ENCODE measurements at regions not wholly inside any gene's neighbourhood (a gene's known extent, or its start where the extent isn't known, plus 50 kb on each side); places are given as distances from the start of the nearest gene placed in this dataset.

DNA sequence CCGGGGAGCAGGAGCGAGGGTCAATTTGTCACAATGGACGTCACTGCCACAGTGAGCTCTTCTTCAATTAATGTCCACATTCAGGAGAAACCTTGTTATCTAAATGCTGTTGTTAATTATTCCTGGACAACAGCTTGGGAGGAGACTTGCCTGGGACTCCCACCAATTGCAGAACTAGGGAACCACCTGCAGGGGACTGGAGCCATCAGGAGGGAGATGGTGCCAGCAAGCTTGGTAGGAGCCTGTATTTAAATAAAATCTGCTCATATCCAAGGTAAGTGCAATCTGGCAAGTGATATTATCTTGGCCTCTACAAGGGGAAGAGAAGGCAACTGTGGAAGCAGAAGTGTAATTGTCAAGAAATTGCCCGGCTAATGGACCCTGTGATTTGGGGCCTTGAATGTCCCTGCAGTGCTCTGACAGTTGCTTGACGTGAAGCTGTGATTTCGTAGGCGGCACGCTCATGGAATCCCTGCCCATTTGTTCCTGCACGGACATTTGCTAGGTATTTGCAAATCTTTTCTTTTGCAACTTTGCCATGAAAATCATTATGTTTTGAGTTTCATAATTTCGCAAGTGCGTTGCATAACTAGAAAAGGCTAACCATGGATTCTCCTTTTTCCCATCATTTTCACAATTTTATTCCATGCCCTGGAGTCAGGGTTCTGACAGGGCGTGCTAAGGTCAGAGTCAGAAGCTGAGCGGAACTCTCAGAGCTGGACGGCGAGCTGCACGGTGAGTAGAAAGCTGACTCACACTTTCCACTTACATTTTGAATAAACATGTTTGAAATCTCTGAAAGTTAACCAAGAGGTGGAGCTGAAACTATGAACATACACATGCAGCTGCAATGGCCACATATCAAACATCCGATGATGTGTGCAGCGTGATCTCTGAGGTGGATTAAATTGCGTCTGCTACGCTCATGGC, 84.9 kb upstream of the TCERG1L start:
- no peaks in the 10 kb centered on the region for H4K20me1 ChIP-seq (ENCODE audit: insufficient read depth)
- no peaks in the 10 kb centered on the region for H3F3A ChIP-seq (ENCODE audit: insufficient read depth, low read length, poor library complexity, severe bottlenecking)
- TF ChIP-seq, protein P1, sequence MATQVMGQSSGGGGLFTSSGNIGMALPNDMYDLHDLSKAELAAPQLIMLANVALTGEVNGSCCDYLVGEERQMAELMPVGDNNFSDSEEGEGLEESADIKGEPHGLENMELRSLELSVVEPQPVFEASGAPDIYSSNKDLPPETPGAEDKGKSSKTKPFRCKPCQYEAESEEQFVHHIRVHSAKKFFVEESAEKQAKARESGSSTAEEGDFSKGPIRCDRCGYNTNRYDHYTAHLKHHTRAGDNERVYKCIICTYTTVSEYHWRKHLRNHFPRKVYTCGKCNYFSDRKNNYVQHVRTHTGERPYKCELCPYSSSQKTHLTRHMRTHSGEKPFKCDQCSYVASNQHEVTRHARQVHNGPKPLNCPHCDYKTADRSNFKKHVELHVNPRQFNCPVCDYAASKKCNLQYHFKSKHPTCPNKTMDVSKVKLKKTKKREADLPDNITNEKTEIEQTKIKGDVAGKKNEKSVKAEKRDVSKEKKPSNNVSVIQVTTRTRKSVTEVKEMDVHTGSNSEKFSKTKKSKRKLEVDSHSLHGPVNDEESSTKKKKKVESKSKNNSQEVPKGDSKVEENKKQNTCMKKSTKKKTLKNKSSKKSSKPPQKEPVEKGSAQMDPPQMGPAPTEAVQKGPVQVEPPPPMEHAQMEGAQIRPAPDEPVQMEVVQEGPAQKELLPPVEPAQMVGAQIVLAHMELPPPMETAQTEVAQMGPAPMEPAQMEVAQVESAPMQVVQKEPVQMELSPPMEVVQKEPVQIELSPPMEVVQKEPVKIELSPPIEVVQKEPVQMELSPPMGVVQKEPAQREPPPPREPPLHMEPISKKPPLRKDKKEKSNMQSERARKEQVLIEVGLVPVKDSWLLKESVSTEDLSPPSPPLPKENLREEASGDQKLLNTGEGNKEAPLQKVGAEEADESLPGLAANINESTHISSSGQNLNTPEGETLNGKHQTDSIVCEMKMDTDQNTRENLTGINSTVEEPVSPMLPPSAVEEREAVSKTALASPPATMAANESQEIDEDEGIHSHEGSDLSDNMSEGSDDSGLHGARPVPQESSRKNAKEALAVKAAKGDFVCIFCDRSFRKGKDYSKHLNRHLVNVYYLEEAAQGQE (IDR thresholded peaks at IDR 0.05; ENCODE audit: borderline replicate concordance): no peak
- TF ChIP-seq EZH2 (IDR thresholded peaks at IDR 0.05; ENCODE audit: borderline replicate concordance, insufficient read depth, low read length, poor library complexity, severe bottlenecking) (no peak), POLR2AphosphoS5 (IDR thresholded peaks at IDR 0.05) (peak; percentile 72), CTCF (IDR thresholded peaks at IDR 0.05; ENCODE audit: poor library complexity, severe bottlenecking) (peak; percentile 62), EP300 (conservative IDR thresholded peaks at IDR 0.05; ENCODE audit: poor library complexity, severe bottlenecking) (peak; percentile 46), MXI1 (conservative IDR thresholded peaks at IDR 0.05; ENCODE audit: poor library complexity, severe bottlenecking) (no peak), RAD21 (conservative IDR thresholded peaks at IDR 0.05) (peak; percentile 43), SMC3 (conservative IDR thresholded peaks at IDR 0.05; ENCODE audit: poor library complexity) (peak; percentile 36), TAF1 (IDR thresholded peaks at IDR 0.05; ENCODE audit: low read depth) (no peak)
- no peaks in the 10 kb centered on the region for H3K79me2 ChIP-seq (replicated peaks; ENCODE audit: insufficient read depth, low read length)
- H3K9ac ChIP-seq (ENCODE audit: low read length): no peak overlapping the region
- H3K4me3 ChIP-seq (ENCODE audit: low read length): no peak overlapping the region
- no peaks in the 10 kb centered on the region for H3K27me3 ChIP-seq (ENCODE audit: insufficient read depth, low read depth, low read length)
- H3K9me3 ChIP-seq (ENCODE audit: low read length): no peaks in the 10 kb centered on the region
- no peak overlapping the region for H3K4me2 ChIP-seq (ENCODE audit: low read length)
- H3K9me2 ChIP-seq (ENCODE audit: insufficient read depth, low read length): no peaks in the 10 kb centered on the region
- H3K27ac ChIP-seq (ENCODE audit: low read length): peak overlapping the region; percentile 1
- no peaks in the 10 kb centered on the region for H3K36me3 ChIP-seq (ENCODE audit: insufficient read depth, low read length)
- H2AFZ ChIP-seq (ENCODE audit: low read depth, low read length): no peak overlapping the region

GRCh38 chr10:131398166-131398565, 86.6 kb upstream of the TCERG1L start:
- H3K9ac ChIP-seq (ENCODE audit: low read length): no peak overlapping the region
- no peaks in the 10 kb centered on the region for H3K9me3 ChIP-seq (ENCODE audit: low read length)
- H4K20me1 ChIP-seq (ENCODE audit: insufficient read depth): no peaks in the 10 kb centered on the region
- TF ChIP-seq TAF1 (IDR thresholded peaks at IDR 0.05; ENCODE audit: low read depth) (no peak), SMC3 (conservative IDR thresholded peaks at IDR 0.05; ENCODE audit: poor library complexity) (no peak), EP300 (conservative IDR thresholded peaks at IDR 0.05; ENCODE audit: poor library complexity, severe bottlenecking) (no peak), RAD21 (conservative IDR thresholded peaks at IDR 0.05) (no peak), MXI1 (conservative IDR thresholded peaks at IDR 0.05; ENCODE audit: poor library complexity, severe bottlenecking) (no peak), EZH2 (IDR thresholded peaks at IDR 0.05; ENCODE audit: borderline replicate concordance, insufficient read depth, low read length, poor library complexity, severe bottlenecking) (no peak), POLR2AphosphoS5 (IDR thresholded peaks at IDR 0.05) (no peak), CTCF (IDR thresholded peaks at IDR 0.05; ENCODE audit: poor library complexity, severe bottlenecking) (no peak)
- TF ChIP-seq, protein P1 (IDR thresholded peaks at IDR 0.05; ENCODE audit: borderline replicate concordance): no peak
- no peaks in the 10 kb centered on the region for H3K79me2 ChIP-seq (replicated peaks; ENCODE audit: insufficient read depth, low read length)
- H3K27me3 ChIP-seq (ENCODE audit: insufficient read depth, low read depth, low read length): no peaks in the 10 kb centered on the region
- H3F3A ChIP-seq (ENCODE audit: insufficient read depth, low read length, poor library complexity, severe bottlenecking): no peaks in the 10 kb centered on the region
- no peak overlapping the region for H3K4me2 ChIP-seq (ENCODE audit: low read length)
- no peak overlapping the region for H3K4me3 ChIP-seq (ENCODE audit: low read length)
- H3K27ac ChIP-seq (ENCODE audit: low read length): no peak overlapping the region
- no peaks in the 10 kb centered on the region for H3K36me3 ChIP-seq (ENCODE audit: insufficient read depth, low read length)
- H3K9me2 ChIP-seq (ENCODE audit: insufficient read depth, low read length): no peaks in the 10 kb centered on the region
- no peak overlapping the region for H2AFZ ChIP-seq (ENCODE audit: low read depth, low read length)
